CD1c-positive myeloid dendritic cell (primary cell): ENCODE measurements at regions not wholly inside any gene's neighbourhood (a gene's known extent, or its start where the extent isn't known, plus 50 kb on each side); places are given as distances from the start of the nearest gene placed in this dataset.

Experiments used
- DNase-seq: peaks from one replicate; pipeline ENCODE4 v3.0.0-alpha.2; 2016; ENCODE audit errors: extremely low spot score

DNA sequence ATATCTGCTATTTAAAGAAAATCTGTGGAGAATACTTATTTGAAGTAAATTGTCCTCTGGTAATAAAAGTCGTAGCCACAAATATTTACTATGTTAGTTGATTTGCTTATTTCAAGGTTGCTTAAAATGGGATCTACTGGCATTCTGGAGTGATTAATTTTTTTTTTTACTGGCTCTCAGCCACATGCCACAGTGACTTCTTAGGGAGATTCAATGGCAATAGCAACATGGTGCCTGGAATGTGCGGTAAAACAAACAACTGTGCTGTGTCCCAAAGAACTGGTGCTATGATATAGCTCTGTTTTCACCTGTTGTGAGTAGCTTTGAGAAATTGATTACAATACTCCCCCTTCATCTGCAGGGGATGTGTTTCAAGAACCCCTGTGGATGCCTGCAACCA, 324.3 kb downstream of the GPAT3 start:
- DNase-seq: no peak

DNA sequence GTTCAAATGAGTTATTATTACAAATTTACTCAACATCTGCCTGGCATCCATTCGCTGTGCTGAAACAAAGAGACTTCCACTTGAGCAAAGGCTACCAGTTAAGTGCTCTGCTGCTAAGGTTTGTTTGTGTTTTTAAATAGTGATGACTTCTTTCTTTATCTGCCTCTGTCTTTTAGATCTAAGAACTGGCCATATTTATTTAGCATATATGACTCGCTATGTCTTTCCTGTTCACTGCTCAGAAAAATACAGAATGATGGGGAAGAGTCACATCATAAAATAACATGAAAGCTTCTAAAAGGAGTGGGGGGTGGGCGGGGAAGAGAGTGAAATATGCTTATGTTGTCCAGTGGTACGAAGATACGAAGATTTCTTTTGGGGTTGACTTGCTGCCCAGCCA, 322.2 kb downstream of the GPAT3 start:
- no peak for DNase-seq

DNA sequence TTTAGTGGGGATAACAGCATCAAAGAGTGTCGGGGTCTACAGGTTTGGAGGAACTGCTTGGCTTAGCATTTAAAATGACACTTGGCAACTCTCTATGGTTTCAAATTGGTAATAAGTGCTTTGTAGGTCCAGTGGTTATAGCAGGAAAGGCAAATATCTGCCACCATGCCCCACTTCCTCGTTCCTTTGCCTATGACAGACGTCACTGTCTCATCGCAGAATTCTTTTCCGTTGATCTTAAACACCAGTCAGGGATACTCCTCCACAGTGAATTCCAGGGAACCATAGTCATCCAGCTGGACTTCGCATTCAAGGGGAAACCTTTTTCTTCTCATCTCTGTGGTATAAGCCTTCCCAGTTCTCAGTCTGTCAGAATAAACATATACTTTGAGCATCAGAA, 319.1 kb downstream of the GPAT3 start:
- no peak for DNase-seq

DNA sequence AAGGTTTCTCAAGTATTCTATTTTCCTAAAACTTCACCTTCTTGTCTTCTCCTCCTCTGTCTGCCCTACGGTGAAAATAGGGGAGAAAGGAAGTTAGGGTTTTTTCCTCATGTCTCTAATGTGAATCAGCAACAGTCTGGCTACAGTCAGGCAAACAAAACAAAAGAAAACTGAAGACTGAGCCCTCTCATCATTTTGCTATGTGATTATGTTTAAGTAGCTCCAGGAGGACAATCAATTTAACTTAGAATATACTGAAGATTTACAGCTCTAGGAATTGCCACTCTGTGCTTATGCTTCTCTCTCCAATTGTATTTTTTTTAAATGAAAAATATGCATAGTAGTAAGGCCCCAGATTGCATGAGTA, 316.2 kb downstream of the GPAT3 start:
- DNase-seq: no peak

GRCh38 chr4:83851261-83852084, 315.6 kb downstream of the GPAT3 start:
- no peak for DNase-seq

- no peak for DNase-seq
Measured at GRCh38 chr4:83850435-83850834, 314.5 kb downstream of the GPAT3 start.

- no peak for DNase-seq
Measured at GRCh38 chr4:83846193-83846830, 310.4 kb downstream of the GPAT3 start.

- DNase-seq: no peak
Measured at GRCh38 chr4:83839615-83840014, 303.7 kb downstream of the GPAT3 start.

DNA sequence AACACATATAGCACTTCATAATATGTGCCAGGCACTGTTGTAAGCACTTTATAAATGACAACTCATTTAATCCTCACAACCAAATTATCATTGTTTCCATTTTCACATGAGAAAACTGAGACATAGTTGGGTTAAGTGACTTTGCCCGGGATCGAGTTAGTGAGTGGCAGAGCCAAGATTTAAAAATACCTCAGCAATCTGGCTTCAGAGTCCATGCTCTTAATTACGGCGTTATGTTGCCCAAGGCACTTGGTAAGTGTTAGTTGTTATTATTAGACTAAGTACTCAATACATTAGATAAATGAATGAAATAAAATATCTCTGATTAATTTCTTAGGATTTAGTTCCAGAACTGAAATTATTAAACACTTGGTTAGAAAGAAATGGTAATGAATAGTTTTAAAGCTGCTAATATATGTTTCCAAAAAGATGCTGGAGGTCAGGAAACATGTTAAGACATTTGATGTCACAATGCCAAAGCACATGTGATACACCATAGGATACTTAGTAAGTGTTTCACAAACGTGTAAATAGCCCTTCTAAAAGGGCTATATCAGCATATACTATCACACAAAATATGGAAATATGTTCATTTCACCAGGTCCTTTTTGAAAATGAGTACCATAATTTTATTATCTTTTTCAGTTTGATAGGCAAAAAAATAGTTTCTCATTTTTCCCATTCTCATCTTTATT, 301.9 kb downstream of the GPAT3 start:
- DNase-seq: no peak

DNA sequence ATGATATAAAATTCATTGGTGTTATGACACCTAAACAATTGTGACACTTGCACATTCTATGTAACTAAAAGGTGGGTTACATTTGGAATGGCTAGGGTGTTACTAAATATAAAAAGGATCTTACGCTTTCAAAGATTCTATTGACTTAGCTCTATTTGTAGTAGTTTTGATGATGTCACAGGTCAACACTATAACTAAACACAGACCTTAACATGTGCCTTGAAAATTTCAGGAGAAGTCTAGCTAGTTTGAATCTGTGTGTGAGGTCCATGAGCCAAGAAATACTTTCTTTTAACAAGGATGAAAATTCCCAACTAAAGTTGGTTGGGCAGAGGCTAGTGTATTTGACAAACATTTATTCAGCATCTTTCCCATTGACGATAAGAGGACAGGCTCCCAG, 298.0 kb downstream of the GPAT3 start:
- no peak for DNase-seq

GRCh38 chr4:83832110-83832825, 296.4 kb downstream of the GPAT3 start:
- DNase-seq: no peak

GRCh38 chr4:83831588-83831987, 295.7 kb downstream of the GPAT3 start:
- DNase-seq: no peak

GRCh38 chr4:83830138-83830888, 294.4 kb downstream of the GPAT3 start:
- DNase-seq: no peak

GRCh38 chr4:83828601-83829000, 292.7 kb downstream of the GPAT3 start:
- DNase-seq: no peak

DNA sequence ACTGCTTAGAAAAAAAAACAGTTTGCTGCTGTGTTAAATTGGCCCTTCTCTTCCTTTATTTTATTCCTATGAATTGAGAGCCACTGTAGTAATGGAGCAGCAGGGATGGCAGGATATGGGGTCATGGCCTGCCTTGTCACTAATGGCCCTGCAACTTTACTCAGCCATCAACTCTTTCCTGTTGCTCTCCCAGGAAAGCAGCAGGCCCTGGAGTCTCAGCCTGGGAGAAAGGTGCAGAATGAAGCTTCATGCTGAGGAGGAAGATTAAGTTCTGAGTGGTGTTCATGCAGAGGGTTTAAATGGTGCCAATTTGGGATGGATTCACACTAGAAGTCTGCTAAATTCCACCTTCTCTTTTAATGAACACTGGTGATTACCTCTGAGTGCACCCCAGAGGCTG, 285.6 kb downstream of the GPAT3 start:
- no peak for DNase-seq

GRCh38 chr4:83819582-83819981, 283.7 kb downstream of the GPAT3 start:
- DNase-seq: no peak

DNA sequence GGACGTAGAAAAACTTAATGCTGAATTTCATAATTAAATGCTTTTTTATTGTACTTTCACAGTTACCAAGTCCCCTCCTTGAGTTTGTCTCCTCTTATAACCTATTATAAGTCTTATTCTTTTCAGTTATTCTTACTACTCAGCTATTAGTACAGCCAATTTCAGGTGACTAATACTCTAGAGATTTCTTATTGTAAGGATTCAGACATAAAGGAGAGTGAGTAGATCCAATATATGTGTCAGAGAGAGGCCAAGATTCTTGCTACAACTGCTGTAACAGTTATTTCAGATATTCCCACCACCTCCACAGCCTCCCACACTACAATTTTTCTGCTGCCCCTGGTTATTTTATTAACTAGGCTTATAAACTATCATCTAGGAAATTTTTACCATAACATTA, 274.5 kb downstream of the GPAT3 start:
- no peak for DNase-seq

DNA sequence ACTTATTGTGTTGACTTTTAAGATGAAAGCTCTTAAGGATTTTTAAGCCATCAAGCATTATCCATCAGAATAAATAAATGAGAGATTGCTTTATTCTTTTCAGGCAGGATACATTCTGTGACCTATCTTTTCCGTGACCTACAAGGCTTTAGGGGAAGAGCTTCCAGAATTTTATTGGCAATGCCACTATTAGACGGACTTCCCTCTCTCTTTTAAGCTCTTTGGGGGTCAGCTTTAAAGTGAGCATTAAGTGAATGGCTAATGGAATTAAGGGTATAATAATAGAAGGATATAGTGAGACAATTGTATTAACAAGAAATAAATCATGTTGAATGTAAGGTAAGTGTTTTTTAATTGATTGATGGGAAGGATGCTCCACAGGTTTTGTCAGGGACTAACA, 273.7 kb downstream of the GPAT3 start:
- DNase-seq: no peak

DNA sequence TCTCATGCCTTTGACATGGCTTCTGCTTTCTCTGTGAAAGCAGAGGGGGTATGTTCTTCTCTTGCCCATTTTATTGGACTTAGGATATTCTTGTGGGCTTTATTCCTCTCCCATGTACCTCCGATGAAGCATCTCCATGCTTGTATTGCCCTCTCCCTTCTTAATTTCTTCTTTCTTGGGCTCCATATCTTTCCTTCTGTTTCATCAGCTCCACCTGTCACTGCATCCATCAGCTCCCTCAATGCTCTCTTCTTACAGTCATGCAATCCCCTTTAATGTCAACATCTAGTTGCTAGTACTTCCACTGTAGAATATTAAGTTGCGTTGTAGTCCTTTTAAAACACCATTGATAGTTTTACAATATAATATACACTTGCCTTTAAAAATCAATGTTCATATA, 257.6 kb downstream of the GPAT3 start:
- no peak for DNase-seq

DNA sequence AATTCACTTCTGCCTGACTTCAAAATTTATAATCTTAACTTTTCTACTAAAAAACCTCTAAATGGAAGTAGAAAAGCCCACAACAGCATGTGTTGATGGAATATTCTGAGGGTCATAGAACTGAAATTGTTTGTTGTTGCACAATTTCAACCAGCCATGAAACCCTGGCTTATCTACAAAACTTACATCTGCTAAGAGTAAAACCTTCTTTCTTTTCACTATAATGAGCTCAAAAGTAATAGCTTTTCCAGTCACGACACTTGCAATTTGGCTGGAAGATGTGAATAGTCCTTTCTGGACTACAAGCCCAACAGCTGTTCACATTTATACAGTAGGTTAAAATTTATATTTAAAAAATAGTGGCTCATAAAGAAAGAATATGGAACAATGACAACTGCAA, 250.0 kb downstream of the GPAT3 start:
- DNase-seq: no peak

DNA sequence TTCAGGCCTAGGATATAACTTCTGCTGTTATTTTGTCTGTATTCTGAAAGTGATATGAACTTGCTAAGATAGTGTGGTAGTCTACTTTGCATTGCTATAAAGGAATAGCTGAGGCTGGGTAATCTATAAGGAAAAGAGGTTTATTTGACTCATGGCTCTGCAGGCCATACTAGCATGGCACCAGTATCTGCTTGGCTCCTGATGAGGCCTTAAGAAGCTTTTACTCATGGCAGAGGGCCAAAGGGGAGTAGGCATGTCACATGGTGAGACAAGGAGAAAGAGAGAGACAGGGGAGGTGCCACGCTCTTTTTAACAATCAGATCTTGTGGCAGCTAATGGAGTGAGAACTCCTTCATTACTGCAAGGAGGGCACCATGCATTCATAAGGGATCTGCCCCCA, 247.3 kb downstream of the GPAT3 start:
- no peak for DNase-seq

DNA sequence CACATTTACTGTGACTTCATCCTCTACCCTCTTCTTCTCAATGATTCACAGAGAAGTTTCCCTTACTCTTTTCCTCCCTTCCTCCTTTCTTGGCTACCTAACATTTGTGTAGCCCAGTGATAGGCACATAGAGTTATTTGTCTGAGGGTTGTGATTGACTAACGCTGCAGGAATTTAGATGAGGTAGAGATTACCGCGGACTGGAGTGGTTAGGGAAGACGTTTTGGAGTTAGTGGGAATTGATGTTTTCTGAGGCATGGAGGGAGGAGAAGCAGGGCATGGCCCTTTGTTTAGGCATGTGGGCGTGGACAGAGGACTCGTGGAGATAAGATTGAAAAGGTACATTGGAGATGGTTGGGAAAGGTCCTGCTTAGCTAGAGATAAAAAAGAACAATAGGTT, 246.7 kb downstream of the GPAT3 start:
- DNase-seq: no peak
